ENCODE measurements at regions not wholly inside any gene's neighbourhood (a gene's known extent, or its start where the extent isn't known, plus 50 kb on each side); places are given as distances from the start of the nearest gene placed in this dataset.

- no peak for TF ChIP-seq CREB5 (CRISPR knock-in tag; IDR thresholded peaks at IDR 0.05)
- TF ChIP-seq MEIS2 (IDR thresholded peaks at IDR 0.05; ENCODE audit: partially characterized antibody) = no peak
- no peak for TF ChIP-seq SRSF1 (IDR thresholded peaks at IDR 0.05; ENCODE audit: low read depth, low read length)
- no peak for TF ChIP-seq FOXP4 (CRISPR knock-in tag; IDR thresholded peaks at IDR 0.05; ENCODE audit: borderline replicate concordance)
- no peak for TF ChIP-seq POLR2A (conservative IDR thresholded peaks at IDR 0.05)
- no peak for TF ChIP-seq SAFB (IDR thresholded peaks at IDR 0.05; ENCODE audit: borderline replicate concordance, low read depth, low read length)
- no peak for TF ChIP-seq MAFG (tag; conservative IDR thresholded peaks at IDR 0.05)
- TF ChIP-seq SRSF9 (IDR thresholded peaks at IDR 0.05; ENCODE audit: borderline replicate concordance, low read depth, low read length) = no peak
- TF ChIP-seq RCOR1 (IDR thresholded peaks at IDR 0.05; ENCODE audit: borderline replicate concordance in 1 of 2, low read depth in 2 of 2, low read length in 2 of 2) = no peak
- TF ChIP-seq SFPQ (IDR thresholded peaks at IDR 0.05; ENCODE audit: low read depth, low read length) = no peak
- TF ChIP-seq GABPA (tag; conservative IDR thresholded peaks at IDR 0.05; ENCODE audit: low read depth) = no peak
- no peak for TF ChIP-seq TEAD1 (CRISPR knock-in tag; IDR thresholded peaks at IDR 0.05)
- no peak for TF ChIP-seq ZNF589 (CRISPR knock-in tag; IDR thresholded peaks at IDR 0.05; ENCODE audit: low read depth)
- TF ChIP-seq ZC3H4 (CRISPR knock-in tag; IDR thresholded peaks at IDR 0.05; ENCODE audit: borderline replicate concordance) = no peak
Observed at GRCh38 chr17:6231465-6231864, 161.3 kb downstream of the WSCD1 start.

Measured in K562 (cell line).